HFFc6 (cell line): ENCODE measurements at regions not wholly inside any gene's neighbourhood (a gene's known extent, or its start where the extent isn't known, plus 50 kb on each side); places are given as distances from the start of the nearest gene placed in this dataset.

ENCODE experiments used
- DNase-seq: peaks from one replicate; pipeline ENCODE4 v3.0.0-alpha.2; 2018
- H3K27ac Mint-ChIP-seq: 2 replicates; pipeline ENCODE4 v1.8.0; 2020; ENCODE audit warnings: mild to moderate bottlenecking, mixed read lengths
- H3K27me3 Mint-ChIP-seq: 2 replicates; pipeline ENCODE4 v1.8.0; 2021; ENCODE audit warnings: mild to moderate bottlenecking, moderate library complexity, mixed read lengths; ENCODE audit not compliant: insufficient read depth
- H3K36me3 Mint-ChIP-seq: 2 replicates; pipeline ENCODE4 v1.8.0; 2021; ENCODE audit warnings: low read depth, mixed read lengths
- H3K4me1 Mint-ChIP-seq: 2 replicates; pipeline ENCODE4 v1.8.0; 2020; ENCODE audit warnings: low read depth, mixed read lengths
- H3K4me3 Mint-ChIP-seq: 2 replicates; pipeline ENCODE4 v1.8.0; 2020; ENCODE audit warnings: mild to moderate bottlenecking, moderate library complexity, mixed read lengths
- H3K9me3 Mint-ChIP-seq: 2 replicates; pipeline ENCODE4 v1.8.0; 2020; ENCODE audit warnings: mild to moderate bottlenecking, mixed read lengths
- CTCF ChIP-seq: fragments of 200-600 bp; sonication (generic); IDR thresholded peaks from 2 replicates; pipeline ENCODE4 v1.5.0; 2021; ENCODE audit warnings: antibody characterized with exemption, mild to moderate bottlenecking

GRCh38 chr7:56174875-56175760, 58.9 kb upstream of the NUPR2 start:
- no peak for TF ChIP-seq CTCF
- Mint-ChIP-seq H3K9me3 (peaks cover 20% of the 10 kb centered on the region), H3K27ac (no peak overlapping the region), H3K4me1 (no peaks in the 10 kb centered on the region), H3K27me3 (no peaks in the 10 kb centered on the region), H3K4me3 (no peak overlapping the region), H3K36me3 (0 out of 2 replicates have a peak, but pooled peaks cover 11% of the 10 kb centered on the region)
- DNase-seq: no peak

GRCh38 chr7:56174346-56174874, 58.2 kb upstream of the NUPR2 start:
- no peak for TF ChIP-seq CTCF
- peaks cover 20% of the 10 kb centered on the region for H3K9me3 Mint-ChIP-seq
- H3K4me3 Mint-ChIP-seq: no peak overlapping the region
- no peak for DNase-seq
- no peaks in the 10 kb centered on the region for H3K4me1 Mint-ChIP-seq
- H3K36me3 Mint-ChIP-seq: 0 out of 2 replicates have a peak, but pooled peaks cover 11% of the 10 kb centered on the region
- H3K27ac Mint-ChIP-seq: no peak overlapping the region
- no peaks in the 10 kb centered on the region for H3K27me3 Mint-ChIP-seq
